Spleen (tissue), 11 donors: ENCODE measurements at regions not wholly inside any gene's neighbourhood (a gene's known extent, or its start where the extent isn't known, plus 50 kb on each side); places are given as distances from the start of the nearest gene placed in this dataset.
"Not testable (repeated sequence)": the region's sequence is repeated elsewhere in the genome, so short reads cannot be mapped to it uniquely, and the experiment has no call there.

Source experiments
- DNase-seq: peaks from one replicate; pipeline ENCODE4 v3.0.0-alpha.2; 2020
- H3K27ac ChIP-seq, 8 donors: fragments of 200-600 bp; sonication (generic) in 7 of 8; 1 replicate in 4 of 8; 2 replicates in 4 of 8; pipeline versions ENCODE4 v1.5.0 to v1.8.0; 2016 to 2021; ENCODE audit warnings: inconsistent platforms in 4 of 8, mild to moderate bottlenecking in 4 of 8, moderate library complexity in 1 of 8
- H3K27me3 ChIP-seq, 7 donors: fragments of 200-600 bp; sonication (generic) in 6 of 7; replicated peaks in 1 of 7; 1 replicate in 4 of 7; 2 replicates in 3 of 7; pipeline versions ENCODE4 v1.5.0 to v1.8.0; 2016 to 2021; ENCODE audit warnings: inconsistent platforms in 3 of 7, mild to moderate bottlenecking in 1 of 7
- H3K36me3 ChIP-seq, 6 donors: fragments of 200-600 bp; sonication (generic) in 5 of 6; 1 replicate in 4 of 6; 2 replicates in 2 of 6; pipeline versions ENCODE4 v1.5.0 to v1.8.0; 2016 to 2021; ENCODE audit warnings: inconsistent platforms in 2 of 6
- H3K4me1 ChIP-seq, 6 donors: fragments of 200-600 bp; sonication (generic) in 5 of 6; 1 replicate in 3 of 6; 2 replicates in 3 of 6; pipeline versions ENCODE4 v1.5.0 to v1.8.0; 2016 to 2021; ENCODE audit warnings: inconsistent platforms in 3 of 6
- H3K4me3 ChIP-seq, 8 donors: fragments of 200-600 bp; sonication (generic) in 7 of 8; 1 replicate in 4 of 8; 2 replicates in 4 of 8; pipeline versions ENCODE4 v1.5.0 to v1.8.0; 2016 to 2021; ENCODE audit warnings: inconsistent platforms in 4 of 8, mild to moderate bottlenecking in 4 of 8, moderate library complexity in 2 of 8
- H3K9me3 ChIP-seq, 8 donors: fragments of 200-600 bp; sonication (generic) in 7 of 8; 1 replicate in 4 of 8; 2 replicates in 4 of 8; pipeline versions ENCODE4 v1.5.0 to v1.8.0; 2016 to 2021; ENCODE audit warnings: inconsistent platforms in 4 of 8
- POLR2A ChIP-seq, 3 donors: fragments of 450-650 bp; IDR thresholded peaks; one replicate each; pipeline ENCODE4 v1.5.1; 2017; ENCODE audit warnings: antibody characterized with exemption in 3 of 3, mild to moderate bottlenecking in 1 of 3
- POLR2AphosphoS5 ChIP-seq, 3 donors: sonication (generic); formaldehyde crosslinking; IDR thresholded peaks; one replicate each; pipeline ENCODE4 v1.5.1; 2017; ENCODE audit warnings: antibody characterized with exemption in 3 of 3
- WGBS, 5 donors: extraction: QIAGEN DNeasy Blood & Tissue Kit in 3 of 5; methylation state at CpG; one replicate each; pipeline versions ENCODE4 v1.1.5 to v1.1.7; 2013 to 2018; 5-methylcytosine and 5-hydroxymethylcytosine counted together
- intact Hi-C: fragments of 100-400 bp; cut with DNase I; formaldehyde crosslinking; loops from one replicate; pipeline ENCODE4 v1.15.0; 2023; ENCODE audit warnings: low total_unique reads
- TF ChIP-seq, protein P1 (sequence below), 11 experiments: fragments of 200-600 bp in 7 of 11; fragments of 450-650 bp in 4 of 11; sonication (generic) in 4 of 11; IDR thresholded peaks in 8 of 11; conservative IDR thresholded peaks in 3 of 11; 1 replicate in 7 of 11; 2 replicates in 4 of 11; pipeline versions ENCODE4 v1.4.0 to v1.8.0; 2016 to 2021; ENCODE audit warnings: antibody characterized with exemption in 11 of 11, inconsistent platforms in 4 of 11, mild to moderate bottlenecking in 1 of 11
- donor health status: healthy with polysubstance abuse.
- donor health status: DM: no; HTN: no; CAD: no; lungs with moderate emphysema.
- donor health status: DM: no; HTN: no; CAD: no.
- donor health status: Bipolar disorder and iron deficiency.
- donor health status: healthy.
- donor health status: DM: no; HTN: no; CAD: no.
- donor health status: DM: yes; HTN: yes; CAD: no.

GRCh38 chr1:229908689-229909088, 158.3 kb upstream of the GALNT2 start:
- TF ChIP-seq POLR2A (IDR thresholded peaks at IDR 0.05) (no peak), POLR2AphosphoS5 (IDR thresholded peaks at IDR 0.05) (no peak)
- TF ChIP-seq, protein P1, sequence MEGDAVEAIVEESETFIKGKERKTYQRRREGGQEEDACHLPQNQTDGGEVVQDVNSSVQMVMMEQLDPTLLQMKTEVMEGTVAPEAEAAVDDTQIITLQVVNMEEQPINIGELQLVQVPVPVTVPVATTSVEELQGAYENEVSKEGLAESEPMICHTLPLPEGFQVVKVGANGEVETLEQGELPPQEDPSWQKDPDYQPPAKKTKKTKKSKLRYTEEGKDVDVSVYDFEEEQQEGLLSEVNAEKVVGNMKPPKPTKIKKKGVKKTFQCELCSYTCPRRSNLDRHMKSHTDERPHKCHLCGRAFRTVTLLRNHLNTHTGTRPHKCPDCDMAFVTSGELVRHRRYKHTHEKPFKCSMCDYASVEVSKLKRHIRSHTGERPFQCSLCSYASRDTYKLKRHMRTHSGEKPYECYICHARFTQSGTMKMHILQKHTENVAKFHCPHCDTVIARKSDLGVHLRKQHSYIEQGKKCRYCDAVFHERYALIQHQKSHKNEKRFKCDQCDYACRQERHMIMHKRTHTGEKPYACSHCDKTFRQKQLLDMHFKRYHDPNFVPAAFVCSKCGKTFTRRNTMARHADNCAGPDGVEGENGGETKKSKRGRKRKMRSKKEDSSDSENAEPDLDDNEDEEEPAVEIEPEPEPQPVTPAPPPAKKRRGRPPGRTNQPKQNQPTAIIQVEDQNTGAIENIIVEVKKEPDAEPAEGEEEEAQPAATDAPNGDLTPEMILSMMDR (IDR thresholded peaks at IDR 0.05 in 8 of 11, conservative IDR thresholded peaks at IDR 0.05 in 3 of 11), result no peak
- WGBS, 5 donors, result 85 to 94% (median 87%) methylated on average over 4 of the region's 4 CpGs
- Histone ChIP-seq H3K36me3 (no peaks in the 10 kb centered on the region), H3K27ac (no peak overlapping the region), H3K9me3 (no peaks in the 10 kb centered on the region), H3K4me1 (no peaks in the 10 kb centered on the region), H3K27me3 (peaks cover 0 to 14% (median 0%) of the 10 kb centered on the region in 7 donors), H3K4me3 (no peak overlapping the region)
- DNase-seq, result no peak
- intact Hi-C loops, result no loop called here

GRCh38 chr1:229913489-229913888, 153.5 kb upstream of the GALNT2 start:
- Histone ChIP-seq H3K9me3 (no peaks in the 10 kb centered on the region), H3K4me3 (no peak overlapping the region), H3K4me1 (no peaks in the 10 kb centered on the region), H3K36me3 (no peaks in the 10 kb centered on the region), H3K27me3 (peaks cover 0 to 9% (median 0%) of the 10 kb centered on the region in 7 donors), H3K27ac (no peak overlapping the region)
- intact Hi-C loops, result no loop called here
- no peak for DNase-seq
- 10 to 22% (median 19%) methylated on average over 1 of the region's 1 CpG for WGBS, 5 donors
- TF ChIP-seq POLR2A (IDR thresholded peaks at IDR 0.05) (no peak), POLR2AphosphoS5 (IDR thresholded peaks at IDR 0.05) (no peak)

- H3K9me3 ChIP-seq, intact Hi-C loops, H3K36me3 ChIP-seq, H3K4me1 ChIP-seq, DNase-seq, H3K4me3 ChIP-seq, H3K27ac ChIP-seq, H3K27me3 ChIP-seq: not testable (repeated sequence)
- WGBS, 5 donors, result 93 to 98% (median 95%) methylated on average over 10 of the region's 10 CpGs
Measured at GRCh38 chr1:229919488-229919887, 147.6 kb upstream of the GALNT2 start.

DNA sequence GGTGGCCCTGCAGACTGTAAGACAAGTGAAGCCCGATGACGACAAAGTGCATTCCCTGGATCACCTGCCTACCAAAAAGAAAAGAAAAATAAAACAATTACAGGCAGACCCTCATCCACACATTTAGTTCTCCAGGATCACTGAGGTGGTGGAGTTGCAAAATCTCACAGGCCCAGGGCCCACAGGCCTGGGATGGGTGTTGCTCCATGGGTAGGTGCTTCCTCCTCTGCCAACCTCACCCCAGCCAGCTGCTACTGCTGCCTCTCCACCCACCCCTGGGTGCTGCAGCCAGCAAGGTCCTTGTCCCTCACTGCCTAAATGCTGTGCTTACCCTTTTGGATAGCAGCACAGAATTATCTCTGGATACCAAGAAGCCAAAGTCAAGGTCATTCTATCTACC, 146.4 kb upstream of the GALNT2 start:
- Histone ChIP-seq H3K27ac (no peak overlapping the region), H3K36me3 (no peaks in the 10 kb centered on the region), H3K4me3 (no peak overlapping the region), H3K27me3 (no peaks in the 10 kb centered on the region), H3K9me3 (no peaks in the 10 kb centered on the region), H3K4me1 (no peaks in the 10 kb centered on the region)
- TF ChIP-seq POLR2A (IDR thresholded peaks at IDR 0.05), result no peak
- TF ChIP-seq, protein P1 (IDR thresholded peaks at IDR 0.05 in 8 of 11, conservative IDR thresholded peaks at IDR 0.05 in 3 of 11), result no peak
- no peak for TF ChIP-seq POLR2AphosphoS5 (IDR thresholded peaks at IDR 0.05)
- WGBS, 5 donors, result 90 to 100% (median 94%) methylated on average over 2 of the region's 2 CpGs
- intact Hi-C loops, result no loop called here
- DNase-seq, result no peak

GRCh38 chr1:229922249-229922648, 144.8 kb upstream of the GALNT2 start:
- no peak overlapping the region for H3K4me3 ChIP-seq
- no peak for DNase-seq
- no peaks in the 10 kb centered on the region for H3K4me1 ChIP-seq
- no peaks in the 10 kb centered on the region for H3K27me3 ChIP-seq
- no peak for TF ChIP-seq POLR2AphosphoS5 (IDR thresholded peaks at IDR 0.05)
- no peak for TF ChIP-seq POLR2A (IDR thresholded peaks at IDR 0.05)
- TF ChIP-seq, protein P1 (IDR thresholded peaks at IDR 0.05 in 8 of 11, conservative IDR thresholded peaks at IDR 0.05 in 3 of 11), result no peak
- H3K27ac ChIP-seq, result no peak overlapping the region
- intact Hi-C loops, result no loop called here
- 88 to 94% (median 93%) methylated on average over 7 of the region's 7 CpGs for WGBS, 5 donors
- no peaks in the 10 kb centered on the region for H3K9me3 ChIP-seq
- H3K36me3 ChIP-seq, result no peaks in the 10 kb centered on the region
